Testis (tissue), 2 donors: ENCODE measurements at regions not wholly inside any gene's neighbourhood (a gene's known extent, or its start where the extent isn't known, plus 50 kb on each side); places are given as distances from the start of the nearest gene placed in this dataset.

Source experiments
- DNase-seq: peaks from one replicate; pipeline ENCODE4 v3.0.0-alpha.2; 2019
- H3K27ac ChIP-seq, 2 donors: fragments of 200-600 bp; sonication (generic); one replicate each; pipeline ENCODE4 v1.5.1; 2019
- H3K27me3 ChIP-seq: fragments of 200-600 bp; sonication (generic); one replicate; pipeline ENCODE4 v1.5.1; 2019
- H3K36me3 ChIP-seq: fragments of 200-600 bp; sonication (generic); one replicate; pipeline ENCODE4 v1.5.1; 2017; ENCODE audit warnings: low read depth; ENCODE audit errors: missing control alignments
- H3K4me1 ChIP-seq: fragments of 200-600 bp; sonication (generic); one replicate; pipeline ENCODE4 v1.5.1; 2019
- H3K4me3 ChIP-seq, 2 donors: fragments of 200-600 bp; sonication (generic); one replicate each; pipeline ENCODE4 v1.5.1; 2017 to 2019
- H3K9me3 ChIP-seq: fragments of 200-600 bp; sonication (generic); one replicate; pipeline ENCODE4 v1.5.1; 2017
- POLR2A ChIP-seq: fragments of 450-650 bp; IDR thresholded peaks from one replicate; pipeline ENCODE4 v1.6.1; 2017; ENCODE audit warnings: antibody characterized with exemption, mild to moderate bottlenecking, moderate library complexity
- WGBS, 2 donors: methylation state at CpG; one replicate each; pipeline ENCODE4 v1.1.5; 2018; 5-methylcytosine and 5-hydroxymethylcytosine counted together
- intact Hi-C: fragments of 100-400 bp; cut with DNase I; formaldehyde crosslinking; loops from one replicate; pipeline ENCODE4 v1.15.1; 2023; ENCODE audit warnings: low total_unique reads
- TF ChIP-seq, protein P1 (sequence below), 3 experiments: fragments of 450-650 bp in 2 of 3; fragments of 200-600 bp in 1 of 3; sonication (generic) in 1 of 3; IDR thresholded peaks; one replicate each; pipeline ENCODE4 v1.5.1; 2016 to 2019; ENCODE audit warnings: antibody characterized with exemption in 3 of 3, mild to moderate bottlenecking in 2 of 3, moderate library complexity in 1 of 3

DNA sequence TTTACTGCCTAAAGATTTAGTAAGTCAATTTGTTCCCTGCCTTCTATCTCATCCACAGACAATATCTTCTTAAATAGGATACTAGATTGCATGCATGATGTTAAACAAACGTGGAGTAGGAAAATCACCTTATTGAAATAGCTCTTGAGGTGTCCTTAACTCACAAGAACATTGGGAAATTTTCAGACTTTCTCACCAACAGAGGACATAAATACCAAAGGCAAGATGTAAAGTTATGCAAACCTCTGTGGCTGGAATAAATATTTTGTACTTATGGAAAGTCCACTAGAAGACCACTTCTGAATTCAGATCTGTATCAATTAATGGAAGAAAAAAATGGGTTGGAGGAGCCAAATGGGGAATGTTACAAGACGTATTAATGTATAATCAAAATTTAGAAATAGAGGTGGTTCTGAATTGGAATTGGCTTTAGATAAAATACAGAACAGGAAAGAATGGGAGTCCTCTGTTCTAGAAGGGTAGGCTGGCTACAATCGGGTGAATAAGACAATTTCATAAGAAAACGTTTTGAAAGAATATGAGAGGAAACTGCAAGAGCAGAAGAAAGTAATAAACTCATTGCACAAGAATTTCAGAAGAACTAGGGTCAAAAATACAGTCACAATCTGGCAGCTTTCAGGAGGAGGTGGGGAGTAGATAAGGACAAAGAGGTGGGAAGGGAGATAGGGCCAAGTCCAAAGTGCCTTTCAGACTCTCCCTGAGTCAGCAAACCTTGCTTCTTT is 69.3 kb upstream of the FN1 start:
- no peak for TF ChIP-seq POLR2A
- TF ChIP-seq, protein P1, sequence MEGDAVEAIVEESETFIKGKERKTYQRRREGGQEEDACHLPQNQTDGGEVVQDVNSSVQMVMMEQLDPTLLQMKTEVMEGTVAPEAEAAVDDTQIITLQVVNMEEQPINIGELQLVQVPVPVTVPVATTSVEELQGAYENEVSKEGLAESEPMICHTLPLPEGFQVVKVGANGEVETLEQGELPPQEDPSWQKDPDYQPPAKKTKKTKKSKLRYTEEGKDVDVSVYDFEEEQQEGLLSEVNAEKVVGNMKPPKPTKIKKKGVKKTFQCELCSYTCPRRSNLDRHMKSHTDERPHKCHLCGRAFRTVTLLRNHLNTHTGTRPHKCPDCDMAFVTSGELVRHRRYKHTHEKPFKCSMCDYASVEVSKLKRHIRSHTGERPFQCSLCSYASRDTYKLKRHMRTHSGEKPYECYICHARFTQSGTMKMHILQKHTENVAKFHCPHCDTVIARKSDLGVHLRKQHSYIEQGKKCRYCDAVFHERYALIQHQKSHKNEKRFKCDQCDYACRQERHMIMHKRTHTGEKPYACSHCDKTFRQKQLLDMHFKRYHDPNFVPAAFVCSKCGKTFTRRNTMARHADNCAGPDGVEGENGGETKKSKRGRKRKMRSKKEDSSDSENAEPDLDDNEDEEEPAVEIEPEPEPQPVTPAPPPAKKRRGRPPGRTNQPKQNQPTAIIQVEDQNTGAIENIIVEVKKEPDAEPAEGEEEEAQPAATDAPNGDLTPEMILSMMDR (IDR thresholded peaks at IDR 0.05) = no peak

DNA sequence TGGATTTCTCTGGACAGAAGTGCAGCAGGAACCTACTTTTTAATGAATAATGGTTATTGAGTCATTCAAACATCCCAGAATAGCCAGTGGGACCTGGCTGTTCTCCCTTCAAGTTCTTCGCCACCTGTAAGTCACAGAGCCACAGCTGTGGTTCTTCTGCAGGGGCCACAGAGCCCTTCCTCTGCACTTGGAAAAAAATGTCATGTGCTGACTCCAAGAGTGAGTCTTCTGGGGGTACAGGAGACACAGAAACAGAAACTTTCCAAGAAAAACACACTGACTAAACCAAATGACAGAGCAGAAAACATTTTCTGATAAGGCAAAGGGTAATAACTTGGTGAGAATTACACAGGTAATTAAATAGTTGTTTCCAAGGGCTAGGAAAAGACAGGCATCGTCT is 68.7 kb upstream of the FN1 start:
- no peak for DNase-seq
- no peak for TF ChIP-seq POLR2A
- TF ChIP-seq, protein P1 (IDR thresholded peaks at IDR 0.05) = no peak
- H3K9me3 ChIP-seq = no peaks in the 10 kb centered on the region
- no peaks in the 10 kb centered on the region for H3K36me3 ChIP-seq
- intact Hi-C loops = no loop called here
- 80 to 88% methylated on average over 2 of the region's 2 CpGs for WGBS, 2 donors
- no peaks in the 10 kb centered on the region for H3K4me1 ChIP-seq
- no peak overlapping the region for H3K27ac ChIP-seq
- H3K27me3 ChIP-seq = no peaks in the 10 kb centered on the region
- H3K4me3 ChIP-seq = no peak overlapping the region

More for the DNA sequence above, 69.3 kb upstream of the FN1 start:
- WGBS, 2 donors = 64 to 65% methylated on average over 4 of the region's 4 CpGs
- no peaks in the 10 kb centered on the region for H3K27me3 ChIP-seq
- intact Hi-C loops = no loop called here
- H3K4me1 ChIP-seq = no peaks in the 10 kb centered on the region
- no peaks in the 10 kb centered on the region for H3K36me3 ChIP-seq
- no peak overlapping the region for H3K27ac ChIP-seq
- H3K4me3 ChIP-seq = no peak overlapping the region
- no peak for DNase-seq
- no peaks in the 10 kb centered on the region for H3K9me3 ChIP-seq

DNA sequence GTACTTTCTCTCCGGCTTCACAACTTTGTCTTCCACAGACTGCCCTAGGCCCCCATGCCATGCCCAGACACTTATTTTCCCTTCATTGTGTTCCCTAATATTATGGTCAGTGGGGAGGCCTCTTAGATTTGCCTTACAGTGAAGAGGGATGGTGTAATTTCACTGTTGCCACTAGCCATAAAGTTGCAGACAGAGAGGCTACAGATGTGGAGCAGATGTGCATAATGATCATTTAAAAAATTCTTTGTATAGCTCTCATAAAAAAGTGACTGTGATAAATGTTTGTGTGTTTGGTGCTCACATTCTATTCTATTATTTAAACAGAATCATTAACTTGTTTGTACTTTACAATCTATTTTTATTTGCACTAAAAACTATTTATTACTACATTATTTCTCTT is 67.5 kb upstream of the FN1 start:
- no peak overlapping the region for H3K4me3 ChIP-seq
- TF ChIP-seq, protein P1 (IDR thresholded peaks at IDR 0.05) = no peak
- no peak for TF ChIP-seq POLR2A
- no peaks in the 10 kb centered on the region for H3K9me3 ChIP-seq
- no peaks in the 10 kb centered on the region for H3K4me1 ChIP-seq
- H3K27me3 ChIP-seq = no peaks in the 10 kb centered on the region
- no peak for DNase-seq
- H3K27ac ChIP-seq = no peak overlapping the region
- no peaks in the 10 kb centered on the region for H3K36me3 ChIP-seq
- 100% methylated on average over 1 of the region's 1 CpG for WGBS, 2 donors
- intact Hi-C loops = no loop called here

DNA sequence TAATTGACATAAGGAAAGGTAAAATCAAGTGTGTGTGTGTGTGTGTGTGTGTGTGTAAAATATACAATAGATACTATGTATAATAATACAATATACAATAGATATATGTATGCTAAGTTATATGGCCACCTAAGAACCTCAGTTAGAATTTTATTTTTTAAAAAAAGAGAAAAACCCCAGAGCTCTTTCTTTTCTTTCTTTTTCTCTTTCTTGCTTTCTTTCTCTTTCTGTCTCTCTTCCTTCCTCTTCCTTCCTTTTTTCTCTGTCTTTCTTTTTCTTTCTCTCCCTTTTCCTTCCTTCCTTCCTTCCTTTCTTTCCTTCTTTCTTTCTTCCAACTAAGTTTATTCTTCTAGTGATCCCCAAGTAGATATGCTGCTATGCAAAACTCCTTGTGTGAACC is 64.6 kb upstream of the FN1 start:
- H3K27me3 ChIP-seq = no peaks in the 10 kb centered on the region
- intact Hi-C loops = no loop called here
- no peak overlapping the region for H3K27ac ChIP-seq
- H3K4me1 ChIP-seq = no peaks in the 10 kb centered on the region
- no peak for TF ChIP-seq POLR2A
- TF ChIP-seq, protein P1 (IDR thresholded peaks at IDR 0.05) = no peak
- no peak overlapping the region for H3K4me3 ChIP-seq
- no peaks in the 10 kb centered on the region for H3K9me3 ChIP-seq
- no peaks in the 10 kb centered on the region for H3K36me3 ChIP-seq
- no peak for DNase-seq

DNA sequence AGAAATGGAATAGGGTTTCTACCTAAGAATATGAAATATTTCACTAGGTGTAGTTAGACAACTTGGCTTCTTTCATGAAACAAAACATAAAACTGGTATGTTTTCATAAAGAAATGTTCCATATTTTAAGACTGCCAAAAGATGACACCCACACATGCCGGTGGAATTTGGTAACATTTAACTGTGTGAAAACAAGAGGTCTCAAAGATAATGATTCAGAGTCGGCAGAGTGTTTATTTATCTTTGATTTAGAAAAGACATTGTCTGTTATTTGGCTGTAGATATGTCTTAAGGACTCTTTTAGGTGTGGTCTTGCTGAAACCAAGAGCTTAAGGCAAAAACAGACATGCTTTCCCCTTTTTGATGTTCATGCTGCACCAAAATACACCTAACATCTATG is 63.5 kb upstream of the FN1 start:
- DNase-seq = no peak
- no peaks in the 10 kb centered on the region for H3K27me3 ChIP-seq
- TF ChIP-seq POLR2A = no peak

More for the DNA sequence above, 63.5 kb upstream of the FN1 start:
- Histone ChIP-seq H3K9me3 (no peaks in the 10 kb centered on the region), H3K4me1 (no peaks in the 10 kb centered on the region), H3K36me3 (no peaks in the 10 kb centered on the region), H3K27ac (no peak overlapping the region), H3K4me3 (no peak overlapping the region)
- 32 to 34% methylated on average over 2 of the region's 2 CpGs for WGBS, 2 donors
- intact Hi-C loops = no loop called here
